ENCODE measurements at regions not wholly inside any gene's neighbourhood (a gene's known extent, or its start where the extent isn't known, plus 50 kb on each side); places are given as distances from the start of the nearest gene placed in this dataset.

DNA sequence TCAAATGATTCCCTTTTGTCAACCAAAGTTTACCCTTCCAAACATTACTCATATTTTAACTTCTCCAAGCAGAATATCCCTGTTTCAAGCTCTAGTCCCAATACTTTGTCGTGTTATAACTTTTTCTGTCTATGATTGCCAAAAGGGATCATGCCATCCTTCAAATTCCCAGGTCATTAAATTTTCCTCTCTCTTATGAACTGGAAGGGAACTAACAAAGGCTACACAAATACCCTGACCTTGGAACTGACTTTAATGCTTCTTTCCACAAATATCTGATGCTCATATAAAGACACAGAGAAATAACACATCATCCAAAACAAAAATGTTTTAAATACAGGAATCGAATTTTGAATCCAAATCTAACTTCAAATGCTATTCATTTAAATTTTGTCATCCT lies 1352.7 kb downstream of the CDH11 start:
- BruUV-seq (replicated peaks) = no TSS peak
- H3K4me2 ChIP-seq (ENCODE audit: control insufficient read depth, insufficient read depth) = no peak overlapping the region
- H3K4me1 ChIP-seq (ENCODE audit: control insufficient read depth, insufficient read depth, low read length) = no peaks in the 10 kb centered on the region
- 0% methylated on average over 2 of the region's 2 CpGs for WGBS (ENCODE audit: insufficient coverage, insufficient replicate concordance, low lambda C conversion rate, missing lambda C conversion rate)
- POLR2A ChIA-PET = no interaction called here
- intact Hi-C loops (cut with micrococcal nuclease; ENCODE audit: unreplicated experiment) (no loop called here), in situ Hi-C loops (cut with MboI) (no loop called here)
- H3K27me3 ChIP-seq (replicated peaks in 1 of 2; ENCODE audit: control insufficient read depth in 2 of 2, insufficient read depth in 2 of 2, low read length in 1 of 2) = no peaks in the 10 kb centered on the region
- H3K27ac ChIP-seq (ENCODE audit: control insufficient read depth, insufficient read depth) = no peak overlapping the region
- H3K4me3 ChIP-seq = no peak overlapping the region
- RAD21 ChIA-PET (ENCODE audit: unreplicated experiment) = no interaction called here
- CTCF ChIA-PET = no interaction called here
- H3K79me2 ChIP-seq (ENCODE audit: control insufficient read depth, insufficient read depth, low read length) = no peaks in the 10 kb centered on the region
- no peaks in the 10 kb centered on the region for H3K36me3 ChIP-seq (ENCODE audit: control insufficient read depth in 2 of 2, insufficient read depth in 2 of 2, low read length in 1 of 2)
- no peak overlapping the region for H3K9ac ChIP-seq (ENCODE audit: control insufficient read depth, insufficient read depth, low read length)
- no peaks in the 10 kb centered on the region for H3K9me3 ChIP-seq (replicated peaks; ENCODE audit: control insufficient read depth, insufficient read depth, low read length)
- SMC1A ChIA-PET (ENCODE audit: uncharacterized antibody, unreplicated experiment) = no interaction called here
- no peak overlapping the region for H2AFZ ChIP-seq (ENCODE audit: control insufficient read depth, low read depth, low read length)
- no peaks in the 10 kb centered on the region for H4K20me1 ChIP-seq (ENCODE audit: control insufficient read depth, insufficient read depth)
- ATAC-seq (no peak), DNase-seq (ENCODE audit: low read depth, low spot score) (no peak), FAIRE-seq (no peak)
- no peak for TF ChIP-seq TARDBP (IDR thresholded peaks at IDR 0.05; ENCODE audit: borderline replicate concordance)
- no peak for TF ChIP-seq JUNB (IDR thresholded peaks at IDR 0.05)
- TF ChIP-seq SREBF1 (IDR thresholded peaks at IDR 0.05; ENCODE audit: low read length) = no peak
- TF ChIP-seq TCF12 (IDR thresholded peaks at IDR 0.05; ENCODE audit: low read depth, low read length) = no peak
- TF ChIP-seq, protein P1, sequence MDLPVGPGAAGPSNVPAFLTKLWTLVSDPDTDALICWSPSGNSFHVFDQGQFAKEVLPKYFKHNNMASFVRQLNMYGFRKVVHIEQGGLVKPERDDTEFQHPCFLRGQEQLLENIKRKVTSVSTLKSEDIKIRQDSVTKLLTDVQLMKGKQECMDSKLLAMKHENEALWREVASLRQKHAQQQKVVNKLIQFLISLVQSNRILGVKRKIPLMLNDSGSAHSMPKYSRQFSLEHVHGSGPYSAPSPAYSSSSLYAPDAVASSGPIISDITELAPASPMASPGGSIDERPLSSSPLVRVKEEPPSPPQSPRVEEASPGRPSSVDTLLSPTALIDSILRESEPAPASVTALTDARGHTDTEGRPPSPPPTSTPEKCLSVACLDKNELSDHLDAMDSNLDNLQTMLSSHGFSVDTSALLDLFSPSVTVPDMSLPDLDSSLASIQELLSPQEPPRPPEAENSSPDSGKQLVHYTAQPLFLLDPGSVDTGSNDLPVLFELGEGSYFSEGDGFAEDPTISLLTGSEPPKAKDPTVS (IDR thresholded peaks at IDR 0.05; ENCODE audit: low read depth, low read length) = no peak
- no peak for TF ChIP-seq RFX5 (IDR thresholded peaks at IDR 0.05; ENCODE audit: low read depth, low read length)
- no peak for TF ChIP-seq SRF (IDR thresholded peaks at IDR 0.05; ENCODE audit: low read depth in 2 of 2, low read length in 2 of 2)
- no peak for TF ChIP-seq PAX8 (IDR thresholded peaks at IDR 0.05)
- TF ChIP-seq SPI1 (IDR thresholded peaks at IDR 0.05; ENCODE audit: borderline replicate concordance, insufficient read depth, low read depth, low read length) = no peak
- TF ChIP-seq RCOR1 (conservative IDR thresholded peaks at IDR 0.05; ENCODE audit: low read depth, low read length) = no peak
- TF ChIP-seq POLR2AphosphoS2 (IDR thresholded peaks at IDR 0.05; ENCODE audit: low read depth, low read length) = no peak
- no peak for TF ChIP-seq BHLHE40 (IDR thresholded peaks at IDR 0.05; ENCODE audit: borderline replicate concordance in 1 of 2, low read depth in 2 of 2, low read length in 1 of 2)
- no peak for TF ChIP-seq NRF1 (conservative IDR thresholded peaks at IDR 0.05; ENCODE audit: low read depth, low read length)
- TF ChIP-seq, protein P2, sequence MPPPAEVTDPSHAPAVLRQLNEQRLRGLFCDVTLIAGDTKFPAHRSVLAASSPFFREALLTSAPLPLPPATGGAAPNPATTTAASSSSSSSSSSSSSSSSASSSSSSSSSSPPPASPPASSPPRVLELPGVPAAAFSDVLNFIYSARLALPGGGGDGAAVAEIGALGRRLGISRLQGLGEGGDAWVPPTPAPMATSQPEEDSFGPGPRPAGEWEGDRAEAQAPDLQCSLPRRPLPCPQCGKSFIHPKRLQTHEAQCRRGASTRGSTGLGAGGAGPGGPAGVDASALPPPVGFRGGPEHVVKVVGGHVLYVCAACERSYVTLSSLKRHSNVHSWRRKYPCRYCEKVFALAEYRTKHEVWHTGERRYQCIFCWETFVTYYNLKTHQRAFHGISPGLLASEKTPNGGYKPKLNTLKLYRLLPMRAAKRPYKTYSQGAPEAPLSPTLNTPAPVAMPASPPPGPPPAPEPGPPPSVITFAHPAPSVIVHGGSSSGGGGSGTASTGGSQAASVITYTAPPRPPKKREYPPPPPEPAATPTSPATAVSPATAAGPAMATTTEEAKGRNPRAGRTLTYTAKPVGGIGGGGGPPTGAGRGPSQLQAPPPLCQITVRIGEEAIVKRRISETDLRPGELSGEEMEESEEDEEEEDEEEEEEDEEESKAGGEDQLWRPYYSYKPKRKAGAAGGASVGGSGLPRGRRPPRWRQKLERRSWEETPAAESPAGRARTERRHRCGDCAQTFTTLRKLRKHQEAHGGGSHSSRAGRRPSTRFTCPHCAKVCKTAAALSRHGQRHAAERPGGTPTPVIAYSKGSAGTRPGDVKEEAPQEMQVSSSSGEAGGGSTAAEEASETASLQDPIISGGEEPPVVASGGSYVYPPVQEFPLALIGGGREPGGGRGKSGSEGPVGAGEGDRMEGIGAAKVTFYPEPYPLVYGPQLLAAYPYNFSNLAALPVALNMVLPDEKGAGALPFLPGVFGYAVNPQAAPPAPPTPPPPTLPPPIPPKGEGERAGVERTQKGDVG (CRISPR knock-in tag; IDR thresholded peaks at IDR 0.05) = no peak
- TF ChIP-seq, protein P3, sequence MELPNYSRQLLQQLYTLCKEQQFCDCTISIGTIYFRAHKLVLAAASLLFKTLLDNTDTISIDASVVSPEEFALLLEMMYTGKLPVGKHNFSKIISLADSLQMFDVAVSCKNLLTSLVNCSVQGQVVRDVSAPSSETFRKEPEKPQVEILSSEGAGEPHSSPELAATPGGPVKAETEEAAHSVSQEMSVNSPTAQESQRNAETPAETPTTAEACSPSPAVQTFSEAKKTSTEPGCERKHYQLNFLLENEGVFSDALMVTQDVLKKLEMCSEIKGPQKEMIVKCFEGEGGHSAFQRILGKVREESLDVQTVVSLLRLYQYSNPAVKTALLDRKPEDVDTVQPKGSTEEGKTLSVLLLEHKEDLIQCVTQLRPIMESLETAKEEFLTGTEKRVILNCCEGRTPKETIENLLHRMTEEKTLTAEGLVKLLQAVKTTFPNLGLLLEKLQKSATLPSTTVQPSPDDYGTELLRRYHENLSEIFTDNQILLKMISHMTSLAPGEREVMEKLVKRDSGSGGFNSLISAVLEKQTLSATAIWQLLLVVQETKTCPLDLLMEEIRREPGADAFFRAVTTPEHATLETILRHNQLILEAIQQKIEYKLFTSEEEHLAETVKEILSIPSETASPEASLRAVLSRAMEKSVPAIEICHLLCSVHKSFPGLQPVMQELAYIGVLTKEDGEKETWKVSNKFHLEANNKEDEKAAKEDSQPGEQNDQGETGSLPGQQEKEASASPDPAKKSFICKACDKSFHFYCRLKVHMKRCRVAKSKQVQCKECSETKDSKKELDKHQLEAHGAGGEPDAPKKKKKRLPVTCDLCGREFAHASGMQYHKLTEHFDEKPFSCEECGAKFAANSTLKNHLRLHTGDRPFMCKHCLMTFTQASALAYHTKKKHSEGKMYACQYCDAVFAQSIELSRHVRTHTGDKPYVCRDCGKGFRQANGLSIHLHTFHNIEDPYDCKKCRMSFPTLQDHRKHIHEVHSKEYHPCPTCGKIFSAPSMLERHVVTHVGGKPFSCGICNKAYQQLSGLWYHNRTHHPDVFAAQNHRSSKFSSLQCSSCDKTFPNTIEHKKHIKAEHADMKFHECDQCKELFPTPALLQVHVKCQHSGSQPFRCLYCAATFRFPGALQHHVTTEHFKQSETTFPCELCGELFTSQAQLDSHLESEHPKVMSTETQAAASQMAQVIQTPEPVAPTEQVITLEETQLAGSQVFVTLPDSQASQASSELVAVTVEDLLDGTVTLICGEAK (IDR thresholded peaks at IDR 0.05; ENCODE audit: borderline replicate concordance) = no peak
- TF ChIP-seq DPF2 (IDR thresholded peaks at IDR 0.05) = no peak
